GM12891 (cell line): ENCODE measurements at regions not wholly inside any gene's neighbourhood (a gene's known extent, or its start where the extent isn't known, plus 50 kb on each side); places are given as distances from the start of the nearest gene placed in this dataset.

Experiments used
- DNase-seq: peaks from one replicate; pipeline ENCODE4 v3.0.0; 2011; ENCODE audit warnings: low spot score; ENCODE audit not compliant: insufficient read length
- FAIRE-seq: peaks from 2 replicates; lab custom pipeline; 2011; peaks lifted over from hg19 to GRCh38; lab: Jason Lieb, UNC
- PAX5 ChIP-seq: IDR thresholded peaks from 2 replicates; pipeline ENCODE4 v1.6.1; 2011; ENCODE audit warnings: low read length, moderate library complexity, mild to moderate bottlenecking; ENCODE audit not compliant: insufficient read depth, severe bottlenecking
- POLR2A ChIP-seq: IDR thresholded peaks from 2 replicates; pipeline ENCODE4 v1.6.1; 2011; ENCODE audit warnings: low read depth, low read length, control low read depth
- POLR2AphosphoS5 ChIP-seq: IDR thresholded peaks from 2 replicates; pipeline ENCODE4 v1.6.1; 2011; ENCODE audit warnings: low read depth, low read length, control low read depth
- POU2F2 ChIP-seq: IDR thresholded peaks from 2 replicates; pipeline ENCODE4 v1.6.1; 2011; ENCODE audit warnings: low read depth, mild to moderate bottlenecking, control low read depth, low read length, moderate library complexity
- SPI1 ChIP-seq: IDR thresholded peaks from 2 replicates; pipeline ENCODE4 v1.6.1; 2011; ENCODE audit warnings: low read depth, low read length, control low read depth
- TAF1 ChIP-seq: IDR thresholded peaks from 2 replicates; pipeline ENCODE4 v1.6.1; 2011; ENCODE audit warnings: low read depth, low read length, control low read depth

- DNase-seq (no peak), FAIRE-seq (no peak)
- TF ChIP-seq POLR2AphosphoS5, result no peak
- TF ChIP-seq POU2F2, result no peak
- no peak for TF ChIP-seq POLR2A
- no peak for TF ChIP-seq PAX5
- no peak for TF ChIP-seq SPI1
- no peak for TF ChIP-seq TAF1
Observed at GRCh38 chr13:112244061-112244460, 132.1 kb upstream of the SPACA7 start.

GRCh38 chr13:112244495-112245177, 131.5 kb upstream of the SPACA7 start:
- FAIRE-seq (no peak), DNase-seq (no peak)
- TF ChIP-seq PAX5 (no peak), POU2F2 (no peak), POLR2A (no peak), TAF1 (no peak), POLR2AphosphoS5 (no peak), SPI1 (no peak)

DNA sequence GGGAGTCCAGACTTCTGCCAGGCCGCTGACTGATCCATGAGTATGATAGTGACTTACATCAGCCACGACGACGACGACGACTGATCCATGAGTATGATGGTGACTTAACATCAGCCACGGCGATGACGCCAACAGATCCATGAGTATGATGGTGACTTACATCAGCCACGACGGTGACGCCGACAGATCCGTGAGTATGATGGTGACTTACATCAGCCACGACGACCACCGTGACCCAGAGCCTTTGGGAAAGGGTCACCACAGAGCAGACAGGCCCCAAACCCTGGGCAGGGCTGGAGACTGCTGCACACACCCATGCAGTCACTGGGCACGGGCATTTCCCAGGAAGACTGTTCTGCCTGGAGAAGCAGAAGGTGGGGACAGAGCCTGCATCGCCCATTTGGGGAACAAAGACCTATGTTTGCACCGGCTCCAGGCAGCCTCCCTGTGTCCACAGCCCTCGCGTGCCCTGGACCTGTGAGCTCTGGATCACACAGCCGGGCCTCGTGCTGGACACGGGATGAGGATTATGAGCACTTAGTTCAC, 130.9 kb upstream of the SPACA7 start:
- no peak for DNase-seq
- FAIRE-seq, result no peak

DNA sequence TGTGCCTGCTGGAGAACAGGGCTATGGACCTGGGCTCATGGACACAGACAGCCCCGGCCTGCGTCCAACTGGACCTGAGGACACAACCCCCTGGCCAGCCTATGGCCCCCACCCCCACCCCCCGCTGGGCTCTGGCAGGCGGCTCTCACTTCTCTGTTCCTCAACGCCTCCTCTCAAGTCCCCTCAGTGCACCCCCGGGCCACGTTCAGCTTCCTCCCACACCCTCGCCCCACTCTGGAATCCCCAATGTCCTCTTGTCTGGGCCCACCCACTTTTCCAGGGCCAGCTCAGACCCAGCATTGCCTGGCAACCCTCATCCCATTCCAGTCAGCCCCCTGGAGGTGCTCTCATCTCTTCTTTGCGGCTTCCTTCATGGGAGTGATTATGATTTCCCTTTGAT, 130.2 kb upstream of the SPACA7 start:
- DNase-seq (no peak), FAIRE-seq (no peak)
- TF ChIP-seq POLR2A (no peak), TAF1 (no peak), POU2F2 (no peak), POLR2AphosphoS5 (no peak), PAX5 (no peak), SPI1 (no peak)

More for the DNA sequence above, 130.9 kb upstream of the SPACA7 start:
- TF ChIP-seq TAF1, result no peak
- no peak for TF ChIP-seq PAX5
- TF ChIP-seq POLR2A, result no peak
- TF ChIP-seq SPI1, result no peak
- TF ChIP-seq POU2F2, result no peak
- no peak for TF ChIP-seq POLR2AphosphoS5

GRCh38 chr13:112246731-112247470, 129.3 kb upstream of the SPACA7 start:
- TF ChIP-seq POLR2A (no peak), POU2F2 (no peak), POLR2AphosphoS5 (no peak), TAF1 (no peak), PAX5 (no peak), SPI1 (no peak)
- FAIRE-seq (no peak), DNase-seq (no peak)

- FAIRE-seq, result no peak
- no peak for DNase-seq
Observed at GRCh38 chr13:112247471-112248405, 128.4 kb upstream of the SPACA7 start.

GRCh38 chr13:112248406-112248760, 127.8 kb upstream of the SPACA7 start:
- no peak for TF ChIP-seq TAF1
- TF ChIP-seq POLR2A, result no peak
- TF ChIP-seq PAX5, result no peak
- TF ChIP-seq SPI1, result no peak
- TF ChIP-seq POLR2AphosphoS5, result no peak
- TF ChIP-seq POU2F2, result no peak
- FAIRE-seq (no peak), DNase-seq (no peak)

More at GRCh38 chr13:112247471-112248405, 128.4 kb upstream of the SPACA7 start:
- TF ChIP-seq POLR2A (no peak), POLR2AphosphoS5 (no peak), POU2F2 (no peak), TAF1 (no peak), PAX5 (no peak), SPI1 (no peak)

DNA sequence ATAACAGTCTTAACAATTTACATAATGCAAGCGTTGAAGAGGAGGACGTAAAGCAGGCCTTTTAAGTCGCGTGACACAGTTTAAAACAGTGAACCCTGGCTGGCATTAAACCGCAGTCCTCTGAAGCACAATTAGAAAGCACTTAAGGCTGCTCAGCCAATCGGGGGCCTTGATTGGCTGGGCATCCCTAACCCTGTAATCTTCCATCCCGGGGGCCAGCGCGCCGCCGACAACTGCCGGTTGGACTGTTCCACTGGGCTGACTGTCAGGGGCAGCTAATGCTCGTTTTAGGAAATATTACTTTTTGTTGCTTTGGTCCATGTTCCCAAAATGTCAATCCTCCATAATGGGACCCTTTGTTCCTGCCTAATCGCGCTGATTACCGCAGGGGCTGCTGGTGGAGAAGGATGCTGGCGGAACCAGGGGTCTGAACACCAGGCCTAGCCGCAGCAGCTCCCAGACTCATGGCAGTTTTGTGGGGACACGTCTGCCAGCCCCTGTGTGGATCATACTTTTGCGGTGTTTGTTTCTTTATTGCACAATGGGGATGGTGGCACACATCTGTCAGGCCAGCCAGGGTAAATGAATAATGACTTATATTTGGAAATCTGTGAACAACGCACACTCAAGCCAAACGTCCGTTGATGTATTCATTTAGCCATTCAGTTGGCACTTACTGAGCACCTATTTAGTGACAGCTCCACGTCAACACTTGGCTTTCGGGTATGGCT, 127.1 kb upstream of the SPACA7 start:
- FAIRE-seq, result no peak
- no peak for DNase-seq

More for the DNA sequence above, 127.1 kb upstream of the SPACA7 start:
- no peak for TF ChIP-seq POLR2A
- no peak for TF ChIP-seq TAF1
- TF ChIP-seq POU2F2, result no peak
- no peak for TF ChIP-seq SPI1
